ENCODE measurements at regions not wholly inside any gene's neighbourhood (a gene's known extent, or its start where the extent isn't known, plus 50 kb on each side); places are given as distances from the start of the nearest gene placed in this dataset.

- H3K4me3 ChIP-seq = no peak overlapping the region
- no peak overlapping the region for H3K27ac ChIP-seq
- DNase-seq (ENCODE audit: low read depth in 1 of 2, low spot score in 1 of 2) (no peak), ATAC-seq (no peak), FAIRE-seq (no peak)
- H3K4me1 ChIP-seq = no peaks in the 10 kb centered on the region
- H3K9me3 ChIP-seq = no peaks in the 10 kb centered on the region
- TF ChIP-seq KDM5A (IDR thresholded peaks at IDR 0.05) (no peak), E2F6 (IDR thresholded peaks at IDR 0.05; ENCODE audit: borderline replicate concordance, low read depth) (no peak), ZFP36 (IDR thresholded peaks at IDR 0.05; ENCODE audit: borderline replicate concordance, partially characterized antibody) (no peak), JUNB (IDR thresholded peaks at IDR 0.05) (no peak), ESRRA (IDR thresholded peaks at IDR 0.05; ENCODE audit: borderline replicate concordance, low read length) (no peak), GATA3 (IDR thresholded peaks at IDR 0.05; ENCODE audit: borderline replicate concordance) (no peak), HMGXB4 (CRISPR knock-in tag; IDR thresholded peaks at IDR 0.05; ENCODE audit: borderline replicate concordance) (no peak), FOSL2 (IDR thresholded peaks at IDR 0.05) (no peak), FOSL2 (CRISPR knock-in tag; IDR thresholded peaks at IDR 0.05) (no peak), TP53 (CRISPR knock-in tag; IDR thresholded peaks at IDR 0.05) (no peak), ZC3H11A (IDR thresholded peaks at IDR 0.05) (no peak), CEBPB (IDR thresholded peaks at IDR 0.05) (no peak), NPAS2 (CRISPR knock-in tag; IDR thresholded peaks at IDR 0.05; ENCODE audit: borderline replicate concordance) (no peak), RFX5 (IDR thresholded peaks at IDR 0.05) (no peak), MAFK (IDR thresholded peaks at IDR 0.05; ENCODE audit: partially characterized antibody) (no peak), USF2 (IDR thresholded peaks at IDR 0.05) (no peak)
- ChIA-PET CTCF (no interaction called here), POLR2A (no interaction called here)
- WGBS (ENCODE audit: missing lambda C conversion rate) = 10% methylated on average over 3 of the region's 3 CpGs
- H3K4me2 ChIP-seq = no peak overlapping the region
Observed at GRCh38 chr18:65322895-65323294, 427.9 kb upstream of the CDH7 start.

GRCh38 chr18:65298422-65298821 lies 452.4 kb upstream of the CDH7 start:
- FAIRE-seq (no peak), ATAC-seq (no peak), DNase-seq (ENCODE audit: low read depth in 1 of 2, low spot score in 1 of 2) (no peak)
- H3K4me1 ChIP-seq = no peaks in the 10 kb centered on the region
- H3K4me3 ChIP-seq = no peak overlapping the region
- POLR2A ChIA-PET = no interaction called here
- TF ChIP-seq HOXB13 (CRISPR knock-in tag; IDR thresholded peaks at IDR 0.05; ENCODE audit: low read depth) = no peak
- TF ChIP-seq HMGXB4 (CRISPR knock-in tag; IDR thresholded peaks at IDR 0.05; ENCODE audit: borderline replicate concordance) = no peak
- TF ChIP-seq KDM5A (IDR thresholded peaks at IDR 0.05) = no peak
- TF ChIP-seq JUN (IDR thresholded peaks at IDR 0.05) = no peak
- TF ChIP-seq RFX5 (IDR thresholded peaks at IDR 0.05) = no peak
- no peak for TF ChIP-seq NFE2L2 (conservative IDR thresholded peaks at IDR 0.05; ENCODE audit: low read length)
- no peak for TF ChIP-seq EP300 (IDR thresholded peaks at IDR 0.05)
- TF ChIP-seq EHF (CRISPR knock-in tag; IDR thresholded peaks at IDR 0.05) = no peak
- no peak for TF ChIP-seq TP53 (CRISPR knock-in tag; IDR thresholded peaks at IDR 0.05)
- no peak for TF ChIP-seq CHD2 (IDR thresholded peaks at IDR 0.05; ENCODE audit: low read length, partially characterized antibody)
- no peak for TF ChIP-seq RAD21 (conservative IDR thresholded peaks at IDR 0.05 in 1 of 2, IDR thresholded peaks at IDR 0.05 in 1 of 2)
- no peak for TF ChIP-seq CEBPB (IDR thresholded peaks at IDR 0.05)
- no peak for TF ChIP-seq POLR2AphosphoS2 (conservative IDR thresholded peaks at IDR 0.05; ENCODE audit: low read length)
- CTCF ChIA-PET = no interaction called here
- 71% methylated on average over 4 of the region's 4 CpGs for WGBS (ENCODE audit: missing lambda C conversion rate)
- no peak overlapping the region for H3K4me2 ChIP-seq
- H3K27ac ChIP-seq = no peak overlapping the region
- no peaks in the 10 kb centered on the region for H3K9me3 ChIP-seq
